Loucy (cell line): ENCODE measurements at regions not wholly inside any gene's neighbourhood (a gene's known extent, or its start where the extent isn't known, plus 50 kb on each side); places are given as distances from the start of the nearest gene placed in this dataset.

Source experiments
- H2AFZ ChIP-seq: fragments of 200-600 bp; sonication (generic); 2 replicates; pipeline ENCODE4 v1.6.0; 2016; ENCODE audit warnings: antibody characterized with exemption, mild to moderate bottlenecking, low read length, moderate library complexity
- H3F3A ChIP-seq: fragments of 200-600 bp; 2 replicates; pipeline ENCODE4 v1.6.0; 2016; ENCODE audit warnings: antibody characterized with exemption, low read depth, mild to moderate bottlenecking
- H3K27me3 ChIP-seq: fragments of 200-600 bp; sonication (generic); 2 replicates; pipeline ENCODE4 v1.6.1; 2014; ENCODE audit warnings: low read length, mild to moderate bottlenecking; ENCODE audit not compliant: insufficient read depth, poor library complexity, severe bottlenecking
- H3K36me3 ChIP-seq: fragments of 200-600 bp; sonication (generic); 2 replicates; pipeline ENCODE4 v1.6.1; 2016; ENCODE audit warnings: low read length; ENCODE audit not compliant: insufficient read depth
- H3K4me1 ChIP-seq: fragments of 200-600 bp; sonication (generic); 2 replicates; pipeline ENCODE4 v1.5.1; 2014; ENCODE audit warnings: low read length, mild to moderate bottlenecking; ENCODE audit not compliant: insufficient read depth, poor library complexity, severe bottlenecking
- H3K4me2 ChIP-seq: fragments of 200-600 bp; sonication (generic); 2 replicates; pipeline ENCODE4 v1.6.0; 2014; ENCODE audit warnings: antibody characterized with exemption, low read length, low read depth, mild to moderate bottlenecking; ENCODE audit not compliant: poor library complexity, severe bottlenecking
- H3K4me3 ChIP-seq: fragments of 200-600 bp; sonication (generic); 2 replicates; pipeline ENCODE4 v1.5.1; 2014; ENCODE audit warnings: low read length, mild to moderate bottlenecking, mixed read lengths; ENCODE audit not compliant: poor library complexity, severe bottlenecking
- H3K79me2 ChIP-seq: fragments of 200-600 bp; sonication (generic); 2 replicates; pipeline ENCODE4 v1.6.1; 2014; ENCODE audit warnings: low read length; ENCODE audit not compliant: insufficient read depth
- H3K9ac ChIP-seq: fragments of 200-600 bp; sonication (generic); 2 replicates; pipeline ENCODE4 v1.6.0; 2014; ENCODE audit warnings: mild to moderate bottlenecking, low read depth, low read length, moderate library complexity; ENCODE audit not compliant: poor library complexity, severe bottlenecking
- H3K9me2 ChIP-seq: fragments of 200-600 bp; sonication (generic); replicated peaks from 2 replicates; pipeline ENCODE4 v1.6.1; 2016; ENCODE audit warnings: low read depth, low read length, mixed read lengths
- H3K9me3 ChIP-seq: fragments of 200-600 bp; sonication (generic); 2 replicates; pipeline ENCODE4 v1.6.1; 2014; ENCODE audit warnings: mild to moderate bottlenecking, antibody characterized with exemption, low read length, low read depth; ENCODE audit not compliant: insufficient read depth
- H4K20me1 ChIP-seq: fragments of 200-600 bp; sonication (generic); 2 replicates; pipeline ENCODE4 v1.6.0; 2014; ENCODE audit warnings: antibody characterized with exemption, low read length, mild to moderate bottlenecking; ENCODE audit not compliant: insufficient read depth, poor library complexity, severe bottlenecking
- EZH2phosphoT487 ChIP-seq: fragments of 200-600 bp; IDR thresholded peaks from 2 replicates; pipeline ENCODE4 v1.6.1; 2018; ENCODE audit warnings: antibody characterized with exemption, mild to moderate bottlenecking, moderate library complexity, borderline replicate concordance
- TF ChIP-seq, protein P1 (sequence below): fragments of 200-600 bp; sonication (generic); conservative IDR thresholded peaks from 2 replicates; pipeline ENCODE4 v1.5.1; 2014; ENCODE audit warnings: mild to moderate bottlenecking, antibody characterized with exemption, low read length

DNA sequence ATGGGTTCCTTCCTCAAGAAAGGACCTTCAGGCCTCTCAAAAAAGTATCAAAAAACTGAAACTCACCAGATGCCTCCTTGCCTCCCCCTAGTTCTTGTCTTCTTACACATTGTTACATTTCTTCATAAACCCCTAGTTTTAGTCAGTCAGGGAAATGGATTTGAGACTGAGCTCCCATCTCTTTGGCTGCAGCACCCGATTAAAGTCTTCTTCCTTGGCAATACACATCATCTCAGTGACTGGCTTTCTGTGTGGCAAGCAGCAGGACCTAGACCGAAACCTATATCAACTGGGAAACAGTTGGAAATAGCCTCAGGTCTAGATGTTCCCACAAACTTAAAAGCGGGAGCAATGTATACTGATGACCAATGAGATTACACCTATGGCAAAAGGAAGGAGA is 512.2 kb upstream of the PKDCC start:
- no peaks in the 10 kb centered on the region for H3F3A ChIP-seq
- no peaks in the 10 kb centered on the region for H3K9me2 ChIP-seq
- H3K36me3 ChIP-seq = no peaks in the 10 kb centered on the region
- H3K9ac ChIP-seq = no peak overlapping the region
- H3K4me3 ChIP-seq = no peak overlapping the region
- no peak overlapping the region for H2AFZ ChIP-seq
- H4K20me1 ChIP-seq = no peaks in the 10 kb centered on the region
- TF ChIP-seq, protein P1, sequence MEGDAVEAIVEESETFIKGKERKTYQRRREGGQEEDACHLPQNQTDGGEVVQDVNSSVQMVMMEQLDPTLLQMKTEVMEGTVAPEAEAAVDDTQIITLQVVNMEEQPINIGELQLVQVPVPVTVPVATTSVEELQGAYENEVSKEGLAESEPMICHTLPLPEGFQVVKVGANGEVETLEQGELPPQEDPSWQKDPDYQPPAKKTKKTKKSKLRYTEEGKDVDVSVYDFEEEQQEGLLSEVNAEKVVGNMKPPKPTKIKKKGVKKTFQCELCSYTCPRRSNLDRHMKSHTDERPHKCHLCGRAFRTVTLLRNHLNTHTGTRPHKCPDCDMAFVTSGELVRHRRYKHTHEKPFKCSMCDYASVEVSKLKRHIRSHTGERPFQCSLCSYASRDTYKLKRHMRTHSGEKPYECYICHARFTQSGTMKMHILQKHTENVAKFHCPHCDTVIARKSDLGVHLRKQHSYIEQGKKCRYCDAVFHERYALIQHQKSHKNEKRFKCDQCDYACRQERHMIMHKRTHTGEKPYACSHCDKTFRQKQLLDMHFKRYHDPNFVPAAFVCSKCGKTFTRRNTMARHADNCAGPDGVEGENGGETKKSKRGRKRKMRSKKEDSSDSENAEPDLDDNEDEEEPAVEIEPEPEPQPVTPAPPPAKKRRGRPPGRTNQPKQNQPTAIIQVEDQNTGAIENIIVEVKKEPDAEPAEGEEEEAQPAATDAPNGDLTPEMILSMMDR = no peak
- TF ChIP-seq EZH2phosphoT487 = no peak
- H3K79me2 ChIP-seq = no peaks in the 10 kb centered on the region
- H3K9me3 ChIP-seq = no peaks in the 10 kb centered on the region
- no peaks in the 10 kb centered on the region for H3K4me1 ChIP-seq
- H3K4me2 ChIP-seq = no peak overlapping the region
- H3K27me3 ChIP-seq = no peaks in the 10 kb centered on the region

DNA sequence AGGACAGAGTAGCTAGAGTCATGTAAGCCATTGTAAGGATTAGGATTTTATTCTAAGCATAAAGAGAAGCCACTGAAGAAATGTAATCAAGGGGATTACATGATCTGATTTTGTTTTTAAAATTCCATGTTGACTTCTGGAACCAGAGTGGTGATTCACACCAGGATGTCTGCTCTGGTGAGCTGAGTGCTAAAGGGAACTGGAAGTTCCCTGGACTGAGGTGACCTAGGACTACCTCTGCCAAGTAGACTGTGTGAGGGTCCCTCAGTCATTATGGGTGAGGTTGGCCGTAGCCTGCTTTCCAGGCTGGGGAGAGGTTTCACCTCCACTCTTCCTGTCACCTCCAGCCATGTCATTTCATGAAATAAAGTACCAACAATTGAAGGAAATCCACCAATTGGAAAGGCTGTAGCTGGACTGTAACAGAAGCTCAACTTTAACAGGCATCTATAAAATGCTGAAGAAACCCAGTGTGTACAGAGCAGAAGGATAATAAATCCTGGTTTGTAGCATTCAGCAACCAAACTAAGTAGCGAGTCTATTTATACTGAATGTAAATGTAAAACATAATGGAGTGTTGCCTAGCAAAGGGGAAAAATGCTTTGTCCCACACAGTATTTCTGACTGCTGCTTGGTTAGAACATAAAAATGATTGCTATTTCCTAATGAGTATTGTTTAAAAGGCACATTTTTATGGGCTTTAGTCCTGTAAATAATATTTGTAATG is 507.4 kb upstream of the PKDCC start:
- Histone ChIP-seq H3K9ac (no peak overlapping the region), H3K4me1 (no peaks in the 10 kb centered on the region)

DNA sequence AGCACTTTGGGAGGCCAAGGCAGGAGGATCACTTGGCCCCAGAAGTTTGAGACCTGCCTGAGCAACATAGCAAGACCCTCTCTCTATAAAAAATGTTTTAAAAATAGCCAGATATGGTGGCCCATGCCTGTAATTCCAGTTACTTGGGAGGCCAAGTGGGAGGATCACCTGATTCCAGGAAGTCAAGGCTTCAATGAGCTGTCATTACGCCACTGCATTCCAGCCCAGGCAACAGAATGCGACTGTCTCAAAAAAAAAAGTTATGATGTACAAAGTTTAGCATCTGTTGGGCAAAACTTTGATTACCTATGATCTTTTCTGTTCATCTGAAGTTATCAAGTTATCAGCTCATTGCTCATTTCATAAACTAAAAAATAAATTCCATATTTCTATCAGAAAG is 504.1 kb upstream of the PKDCC start:
- H3F3A ChIP-seq = no peaks in the 10 kb centered on the region
- TF ChIP-seq, protein P1 = no peak
- TF ChIP-seq EZH2phosphoT487 = no peak
- no peaks in the 10 kb centered on the region for H3K36me3 ChIP-seq
- H4K20me1 ChIP-seq = no peaks in the 10 kb centered on the region
- no peaks in the 10 kb centered on the region for H3K79me2 ChIP-seq
- H3K9me2 ChIP-seq = no peaks in the 10 kb centered on the region
- H3K9me3 ChIP-seq = no peaks in the 10 kb centered on the region
- no peak overlapping the region for H3K4me3 ChIP-seq
- no peak overlapping the region for H3K4me2 ChIP-seq
- no peak overlapping the region for H3K9ac ChIP-seq
- no peaks in the 10 kb centered on the region for H3K27me3 ChIP-seq
- H2AFZ ChIP-seq = no peak overlapping the region
- no peaks in the 10 kb centered on the region for H3K4me1 ChIP-seq

More for the DNA sequence above, 507.4 kb upstream of the PKDCC start:
- TF ChIP-seq, protein P1 = no peak
- no peak for TF ChIP-seq EZH2phosphoT487
- Histone ChIP-seq H3F3A (no peaks in the 10 kb centered on the region), H3K9me2 (no peaks in the 10 kb centered on the region), H3K4me3 (no peak overlapping the region), H3K27me3 (no peaks in the 10 kb centered on the region), H3K36me3 (no peaks in the 10 kb centered on the region), H2AFZ (no peak overlapping the region), H3K9me3 (no peaks in the 10 kb centered on the region), H3K79me2 (no peaks in the 10 kb centered on the region), H4K20me1 (no peaks in the 10 kb centered on the region), H3K4me2 (no peak overlapping the region)
